Psoas muscle (tissue), 7 donors: ENCODE measurements at regions not wholly inside any gene's neighbourhood (a gene's known extent, or its start where the extent isn't known, plus 50 kb on each side); places are given as distances from the start of the nearest gene placed in this dataset.

Source experiments
- ATAC-seq, 4 donors: fragments of 200-7000 bp; cut with Tn5 transposase; one replicate each; pipeline ENCODE4 v1.9.1; 2020; ENCODE audit warnings: moderate library complexity in 3 of 4, mild to moderate bottlenecking in 2 of 4
- DNase-seq, 2 donors: peaks; one replicate each; pipeline ENCODE4 v3.0.0-alpha.2; 2020
- H3K27ac ChIP-seq: fragments of 200-600 bp; one replicate; pipeline ENCODE4 v1.8.0; 2022
- H3K27me3 ChIP-seq, 3 donors: fragments of 200-600 bp in 1 of 3; one replicate each; pipeline versions ENCODE4 v1.6.1 to v1.8.0; 2013 to 2022; ENCODE audit warnings: low read length in 2 of 3, mild to moderate bottlenecking in 2 of 3, moderate library complexity in 1 of 3; ENCODE audit not compliant: insufficient read depth in 3 of 3
- H3K36me3 ChIP-seq, 2 donors: fragments of 200-600 bp in 1 of 2; one replicate each; pipeline versions ENCODE4 v1.6.1 to v1.8.0; 2013 to 2022; ENCODE audit warnings: low read depth in 1 of 2, mild to moderate bottlenecking in 1 of 2, moderate library complexity in 1 of 2; ENCODE audit not compliant: insufficient read depth in 1 of 2
- H3K4me1 ChIP-seq: fragments of 200-600 bp; one replicate; pipeline ENCODE4 v1.8.0; 2022
- H3K4me3 ChIP-seq: fragments of 200-600 bp; one replicate; pipeline ENCODE4 v1.8.0; 2022; ENCODE audit warnings: mild to moderate bottlenecking
- H3K9me3 ChIP-seq: fragments of 200-600 bp; one replicate; pipeline ENCODE4 v1.8.0; 2022
- CTCF ChIP-seq: fragments of 200-600 bp; IDR thresholded peaks from one replicate; pipeline ENCODE4 v1.8.0; 2022; ENCODE audit warnings: antibody characterized with exemption
- WGBS, 3 donors: extraction: QIAGEN DNeasy Blood & Tissue Kit; methylation state at CpG; one replicate each; pipeline versions ENCODE4 v1.1.6 to v1.1.7; 2013; 5-methylcytosine and 5-hydroxymethylcytosine counted together
- intact Hi-C, 2 donors: fragments of 100-400 bp; cut with DNase I; formaldehyde crosslinking; loops; one replicate each; pipeline versions ENCODE4 v1.11.0 to v1.14.2; 2022
- donor health status: healthy with polysubstance abuse.
- donor health status: DM: no; HTN: no; CAD: no; lungs with moderate emphysema.
- donor health status: Bipolar disorder and iron deficiency.
- donor health status: healthy.
- donor health status: DM: yes; HTN: yes; CAD: no.
- donor health status: DM: no; HTN: no; CAD: no.
- donor health status: DM: yes; HTN: yes; CAD: no.

GRCh38 chr5:38121420-38121819, 136.9 kb upstream of the EGFLAM start:
- no peaks in the 10 kb centered on the region for H3K4me1 ChIP-seq
- no peaks in the 10 kb centered on the region for H3K27me3 ChIP-seq
- no peaks in the 10 kb centered on the region for H3K36me3 ChIP-seq
- ATAC-seq (no peak), DNase-seq (no peak)
- intact Hi-C loops, result no loop called here
- 77 to 82% (median 81%) methylated on average over 2 of the region's 2 CpGs for WGBS, 3 donors
- H3K27ac ChIP-seq, result no peak overlapping the region
- no peaks in the 10 kb centered on the region for H3K9me3 ChIP-seq
- H3K4me3 ChIP-seq, result no peak overlapping the region
- TF ChIP-seq CTCF, result no peak

GRCh38 chr5:38119836-38120235, 138.5 kb upstream of the EGFLAM start:
- Histone ChIP-seq H3K4me1 (no peaks in the 10 kb centered on the region), H3K4me3 (no peak overlapping the region), H3K27ac (no peak overlapping the region), H3K27me3 (no peaks in the 10 kb centered on the region), H3K9me3 (no peaks in the 10 kb centered on the region), H3K36me3 (no peaks in the 10 kb centered on the region)
- intact Hi-C loops, result no loop called here
- 88 to 95% (median 90%) methylated on average over 3 of the region's 3 CpGs for WGBS, 3 donors
- no peak for ATAC-seq
- DNase-seq, result no peak
- no peak for TF ChIP-seq CTCF

- no peak for ATAC-seq
- 76 to 80% (median 79%) methylated on average over 5 of the region's 5 CpGs for WGBS, 3 donors
These were observed 140.4 kb upstream of the EGFLAM start for GRCh38 chr5:38117784-38118479.

GRCh38 chr5:38115318-38115827, 143.0 kb upstream of the EGFLAM start:
- H3K4me1 ChIP-seq, result peaks cover 26% of the 10 kb centered on the region
- no peak overlapping the region for H3K27ac ChIP-seq

More at GRCh38 chr5:38117784-38118479, 140.4 kb upstream of the EGFLAM start:
- no peak for DNase-seq
- Histone ChIP-seq H3K4me3 (no peak overlapping the region), H3K27ac (no peak overlapping the region), H3K4me1 (peaks cover 10% of the 10 kb centered on the region), H3K9me3 (no peaks in the 10 kb centered on the region), H3K36me3 (no peaks in the 10 kb centered on the region), H3K27me3 (no peaks in the 10 kb centered on the region)
- no peak for TF ChIP-seq CTCF
- intact Hi-C loops, result no loop called here

More at GRCh38 chr5:38115318-38115827, 143.0 kb upstream of the EGFLAM start:
- intact Hi-C loops, result no loop called here
- no peaks in the 10 kb centered on the region for H3K27me3 ChIP-seq
- no peaks in the 10 kb centered on the region for H3K9me3 ChIP-seq
- no peak for DNase-seq
- H3K36me3 ChIP-seq, result no peaks in the 10 kb centered on the region
- no peak overlapping the region for H3K4me3 ChIP-seq
- ATAC-seq, result no peak
- no peak for TF ChIP-seq CTCF
- WGBS, 3 donors, result 40 to 52% (median 48%) methylated on average over 2 of the region's 2 CpGs
